Fibroblast of the aortic adventitia (primary cell): ENCODE measurements at regions not wholly inside any gene's neighbourhood (a gene's known extent, or its start where the extent isn't known, plus 50 kb on each side); places are given as distances from the start of the nearest gene placed in this dataset.

Experiments
- DNase-seq: peaks from one replicate; pipeline ENCODE4 v3.0.0-alpha.2; 2010; ENCODE audit warnings: low read depth
- H3K4me3 ChIP-seq: 2 replicates; pipeline ENCODE4 v1.5.1; 2011; ENCODE audit warnings: low read depth, mild to moderate bottlenecking, control low read depth, low read length, moderate library complexity
- TF ChIP-seq, protein P1 (sequence below): IDR thresholded peaks from 2 replicates; pipeline ENCODE4 v1.5.1; 2011; ENCODE audit warnings: mild to moderate bottlenecking, low read length, control low read depth, inconsistent platforms; ENCODE audit not compliant: insufficient read depth

DNA sequence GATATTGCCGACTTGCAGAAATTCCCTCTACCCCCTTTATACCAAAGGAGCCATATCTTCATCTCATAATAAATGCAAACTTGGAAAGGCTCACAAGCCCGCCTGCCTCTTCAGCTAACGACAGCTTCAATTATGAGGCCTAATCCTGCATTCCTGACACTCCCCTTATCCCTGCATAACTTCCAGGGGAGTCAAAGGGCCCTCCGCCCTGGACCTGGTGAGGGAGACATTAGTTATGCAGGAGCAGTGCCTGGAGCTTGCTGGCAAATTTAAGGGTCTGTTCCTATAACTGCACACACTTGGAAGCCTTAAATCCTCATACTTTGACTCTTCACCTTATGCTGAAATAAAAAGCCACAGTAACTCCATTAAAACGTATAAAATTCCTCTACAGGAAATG lies 617.9 kb downstream of the BNC2 start:
- H3K4me3 ChIP-seq = no peak overlapping the region
- peak; percentile 40 for DNase-seq
- TF ChIP-seq, protein P1, sequence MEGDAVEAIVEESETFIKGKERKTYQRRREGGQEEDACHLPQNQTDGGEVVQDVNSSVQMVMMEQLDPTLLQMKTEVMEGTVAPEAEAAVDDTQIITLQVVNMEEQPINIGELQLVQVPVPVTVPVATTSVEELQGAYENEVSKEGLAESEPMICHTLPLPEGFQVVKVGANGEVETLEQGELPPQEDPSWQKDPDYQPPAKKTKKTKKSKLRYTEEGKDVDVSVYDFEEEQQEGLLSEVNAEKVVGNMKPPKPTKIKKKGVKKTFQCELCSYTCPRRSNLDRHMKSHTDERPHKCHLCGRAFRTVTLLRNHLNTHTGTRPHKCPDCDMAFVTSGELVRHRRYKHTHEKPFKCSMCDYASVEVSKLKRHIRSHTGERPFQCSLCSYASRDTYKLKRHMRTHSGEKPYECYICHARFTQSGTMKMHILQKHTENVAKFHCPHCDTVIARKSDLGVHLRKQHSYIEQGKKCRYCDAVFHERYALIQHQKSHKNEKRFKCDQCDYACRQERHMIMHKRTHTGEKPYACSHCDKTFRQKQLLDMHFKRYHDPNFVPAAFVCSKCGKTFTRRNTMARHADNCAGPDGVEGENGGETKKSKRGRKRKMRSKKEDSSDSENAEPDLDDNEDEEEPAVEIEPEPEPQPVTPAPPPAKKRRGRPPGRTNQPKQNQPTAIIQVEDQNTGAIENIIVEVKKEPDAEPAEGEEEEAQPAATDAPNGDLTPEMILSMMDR = no peak

DNA sequence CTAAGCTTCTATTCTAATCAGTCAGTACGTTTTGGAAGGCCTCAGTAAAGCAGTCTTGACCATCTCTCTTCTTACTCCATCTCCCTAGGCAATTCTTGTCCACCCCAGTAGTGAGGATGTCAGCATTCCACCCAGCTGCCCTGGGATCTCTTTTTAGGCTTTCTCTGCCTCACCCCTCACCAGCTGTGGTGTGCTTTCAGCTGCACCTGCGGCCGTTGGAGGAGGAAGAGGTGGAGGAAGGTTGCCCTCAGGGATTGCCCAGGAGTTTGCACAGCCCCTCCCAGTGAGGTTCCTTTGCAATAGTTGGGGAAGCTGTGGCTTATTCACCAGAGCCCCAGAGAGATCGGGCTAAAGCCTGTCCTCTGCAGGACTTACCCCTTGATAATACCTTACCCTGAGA lies 615.8 kb downstream of the BNC2 start:
- DNase-seq = no peak
- TF ChIP-seq, protein P1 = no peak
- H3K4me3 ChIP-seq = no peak overlapping the region

DNA sequence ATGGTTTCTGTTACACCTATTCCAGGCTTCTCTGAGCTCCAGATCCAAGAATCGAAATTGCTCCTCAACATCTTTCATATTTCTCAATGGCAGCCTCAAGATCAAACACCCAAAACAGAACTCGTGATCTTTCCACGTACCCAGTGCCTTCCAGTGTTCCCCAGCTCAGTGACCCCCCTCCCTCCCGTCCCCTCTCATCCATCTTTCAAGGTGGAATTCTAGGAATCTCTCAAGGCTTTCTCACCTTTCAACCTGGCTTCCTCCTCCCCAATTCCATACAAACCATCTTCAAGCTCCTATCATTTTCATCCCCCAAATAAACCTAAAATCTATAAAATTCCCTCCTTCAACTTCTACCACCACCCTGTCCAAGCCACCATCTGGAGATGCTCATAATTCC lies 615.3 kb downstream of the BNC2 start:
- no peak overlapping the region for H3K4me3 ChIP-seq
- no peak for DNase-seq
- TF ChIP-seq, protein P1 = no peak

DNA sequence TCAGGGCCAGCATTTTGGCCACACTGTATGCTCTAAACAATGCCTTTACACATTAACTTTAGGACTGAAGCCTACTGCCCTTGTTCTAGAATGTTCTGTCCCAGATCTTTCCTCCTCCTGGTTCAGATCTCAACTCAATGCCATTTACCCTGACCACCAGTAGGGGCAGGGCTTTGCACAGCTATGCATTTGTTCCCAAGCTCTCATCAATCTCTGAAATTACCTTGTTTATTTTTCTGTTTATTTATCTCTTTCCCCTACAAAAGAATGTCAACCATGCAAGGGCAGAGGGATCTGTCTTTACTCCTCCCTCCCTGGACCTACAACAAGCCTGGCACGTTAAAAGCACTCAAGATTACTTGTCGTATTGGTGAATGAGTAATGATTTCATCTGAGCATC lies 612.9 kb downstream of the BNC2 start:
- H3K4me3 ChIP-seq = no peak overlapping the region
- peak; percentile 26 for DNase-seq
- TF ChIP-seq, protein P1 = peak; percentile 74

DNA sequence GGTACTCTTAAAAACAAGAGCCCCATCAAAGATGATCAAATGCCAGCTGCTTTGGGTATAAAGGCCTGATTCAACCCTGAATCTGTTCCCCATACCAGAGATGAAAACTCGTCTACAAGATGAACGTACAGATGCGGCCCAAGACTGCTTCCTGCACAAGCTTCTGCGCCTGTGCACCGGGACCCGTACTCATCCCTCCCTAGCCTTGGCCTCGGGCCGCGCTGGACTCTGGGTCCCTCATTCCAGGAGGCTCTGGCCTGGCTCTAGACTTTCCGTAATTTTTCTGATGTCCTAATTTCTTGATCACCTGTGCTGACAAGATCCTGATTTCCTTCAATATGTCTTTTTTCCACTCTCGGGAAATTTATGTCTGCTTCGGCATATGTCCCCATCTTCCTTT lies 612.3 kb downstream of the BNC2 start:
- TF ChIP-seq, protein P1 = no peak
- H3K4me3 ChIP-seq = no peak overlapping the region
- no peak for DNase-seq

DNA sequence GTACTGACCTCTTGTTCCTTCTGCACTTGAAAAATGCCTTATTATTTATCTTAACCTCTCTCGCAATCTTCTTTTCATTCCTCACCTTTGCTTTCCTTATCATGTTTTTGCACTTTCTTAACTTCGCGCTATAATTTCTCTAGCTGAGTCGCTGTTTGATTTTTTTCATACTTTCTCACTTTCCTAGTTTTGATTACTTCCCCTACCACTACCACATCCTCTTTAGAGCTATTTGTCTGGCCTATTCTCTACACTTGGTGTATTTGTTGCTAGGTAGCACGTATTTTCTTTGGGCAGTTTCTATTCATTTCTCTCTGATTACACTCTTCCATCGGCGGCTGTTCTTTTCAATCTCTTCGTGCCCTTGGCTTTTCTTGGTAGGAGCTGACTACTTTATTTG lies 611.8 kb downstream of the BNC2 start:
- DNase-seq = no peak
- TF ChIP-seq, protein P1 = no peak
- no peak overlapping the region for H3K4me3 ChIP-seq

DNA sequence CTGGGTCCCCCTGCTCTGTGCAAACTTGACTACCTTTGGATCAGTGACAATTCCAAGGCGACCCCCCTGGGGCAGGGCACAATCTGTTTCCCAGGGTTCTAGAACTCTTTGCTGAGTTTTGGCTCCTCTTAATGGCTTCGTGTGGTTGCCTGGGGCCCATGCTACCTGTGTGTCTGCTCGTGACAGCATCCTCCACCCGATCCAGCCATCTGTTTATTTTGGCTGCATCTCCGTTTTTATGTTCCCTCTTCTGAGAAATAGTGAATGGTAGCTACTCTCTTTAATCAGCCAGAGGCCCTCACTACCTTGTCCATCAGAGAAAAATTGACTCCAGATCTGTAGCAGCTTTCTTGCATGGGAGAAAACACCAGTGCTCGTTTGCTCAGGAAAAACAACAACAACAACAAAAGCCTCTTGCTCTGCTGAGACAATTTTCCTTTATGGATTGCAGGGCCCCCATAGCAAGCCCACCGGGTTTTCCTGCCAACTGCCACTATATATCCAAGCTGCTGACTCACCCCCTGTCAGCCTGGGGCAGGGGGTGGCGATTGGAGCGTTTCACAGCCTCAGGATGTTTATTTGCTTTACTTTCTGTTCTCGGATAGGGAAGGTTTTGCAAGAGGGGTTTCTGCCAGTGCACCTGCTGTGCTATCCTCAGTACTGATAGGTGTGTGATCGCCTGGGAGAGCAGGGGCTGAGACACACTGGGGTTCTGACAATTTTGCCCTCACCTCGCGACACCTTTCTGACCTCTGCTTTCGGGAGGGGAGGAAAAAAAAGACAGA lies 607.8 kb downstream of the BNC2 start:
- no peak for DNase-seq
- TF ChIP-seq, protein P1 = no peak
- no peak overlapping the region for H3K4me3 ChIP-seq
